ENCODE measurements at regions not wholly inside any gene's neighbourhood (a gene's known extent, or its start where the extent isn't known, plus 50 kb on each side); places are given as distances from the start of the nearest gene placed in this dataset.

DNA sequence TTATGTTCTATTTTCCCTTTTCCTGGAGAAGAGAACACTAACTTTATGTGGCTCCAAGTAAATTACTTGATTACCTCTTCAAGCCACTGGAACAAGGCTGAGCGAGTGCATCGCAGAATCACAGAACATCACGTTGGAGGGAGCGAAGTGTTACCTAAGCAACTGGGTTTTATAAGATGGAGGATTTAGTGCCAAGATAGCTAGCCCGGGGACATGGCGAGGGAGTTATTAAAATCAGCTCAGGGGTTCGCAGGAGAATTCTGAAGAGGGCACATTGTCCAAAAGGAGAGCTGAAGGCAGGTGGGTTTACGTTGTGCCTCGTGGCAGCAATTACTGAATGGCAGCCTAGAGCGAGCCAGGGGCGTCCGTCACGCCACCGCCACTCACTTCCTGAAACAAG lies 563.2 kb upstream of the ADAMTS16 start:
- TF ChIP-seq CTCF (conservative IDR thresholded peaks at IDR 0.05; ENCODE audit: low read depth, low read length) = no peak
- no peaks in the 10 kb centered on the region for H4K20me1 ChIP-seq (ENCODE audit: insufficient read depth)
- no peak overlapping the region for H3K4me2 ChIP-seq

GRCh38 chr5:4579679-4580078 lies 560.5 kb upstream of the ADAMTS16 start:
- no peak overlapping the region for H3K4me2 ChIP-seq
- no peak overlapping the region for H3K4me3 ChIP-seq (IDR thresholded peaks at IDR 0.05; ENCODE audit: insufficient read depth, low read depth, low read length)
- H3K4me1 ChIP-seq (ENCODE audit: low read depth, poor library complexity, severe bottlenecking) = no peaks in the 10 kb centered on the region
- no peaks in the 10 kb centered on the region for H3K79me2 ChIP-seq (ENCODE audit: insufficient read depth, low read depth)
- no peak overlapping the region for H3K9ac ChIP-seq
- TF ChIP-seq CTCF (conservative IDR thresholded peaks at IDR 0.05; ENCODE audit: low read depth, low read length) = no peak
- H3K27me3 ChIP-seq (ENCODE audit: insufficient read depth, low read depth) = no peaks in the 10 kb centered on the region
- no peak overlapping the region for H3K27ac ChIP-seq
- H2AFZ ChIP-seq (ENCODE audit: low read depth) = no peak overlapping the region
- H4K20me1 ChIP-seq (ENCODE audit: insufficient read depth) = no peaks in the 10 kb centered on the region
- H3K36me3 ChIP-seq (ENCODE audit: insufficient read depth) = no peaks in the 10 kb centered on the region

More for the DNA sequence above, 563.2 kb upstream of the ADAMTS16 start:
- Histone ChIP-seq H3K79me2 (ENCODE audit: insufficient read depth, low read depth) (no peaks in the 10 kb centered on the region), H3K36me3 (ENCODE audit: insufficient read depth) (no peaks in the 10 kb centered on the region), H3K27me3 (ENCODE audit: insufficient read depth, low read depth) (no peaks in the 10 kb centered on the region), H3K27ac (no peak overlapping the region), H3K4me1 (ENCODE audit: low read depth, poor library complexity, severe bottlenecking) (no peaks in the 10 kb centered on the region), H3K4me3 (IDR thresholded peaks at IDR 0.05; ENCODE audit: insufficient read depth, low read depth, low read length) (no peak overlapping the region), H2AFZ (ENCODE audit: low read depth) (no peak overlapping the region), H3K9ac (no peak overlapping the region)

- Histone ChIP-seq H4K20me1 (ENCODE audit: insufficient read depth) (no peaks in the 10 kb centered on the region), H3K9ac (no peak overlapping the region), H3K36me3 (ENCODE audit: insufficient read depth) (no peaks in the 10 kb centered on the region), H3K27me3 (ENCODE audit: insufficient read depth, low read depth) (no peaks in the 10 kb centered on the region), H2AFZ (ENCODE audit: low read depth) (no peak overlapping the region), H3K4me2 (no peak overlapping the region), H3K79me2 (ENCODE audit: insufficient read depth, low read depth) (no peaks in the 10 kb centered on the region), H3K4me1 (ENCODE audit: low read depth, poor library complexity, severe bottlenecking) (no peaks in the 10 kb centered on the region), H3K4me3 (IDR thresholded peaks at IDR 0.05; ENCODE audit: insufficient read depth, low read depth, low read length) (no peak overlapping the region), H3K27ac (no peak overlapping the region)
- TF ChIP-seq CTCF (conservative IDR thresholded peaks at IDR 0.05; ENCODE audit: low read depth, low read length) = no peak
Measured at GRCh38 chr5:4580772-4581171, 559.4 kb upstream of the ADAMTS16 start.

DNA sequence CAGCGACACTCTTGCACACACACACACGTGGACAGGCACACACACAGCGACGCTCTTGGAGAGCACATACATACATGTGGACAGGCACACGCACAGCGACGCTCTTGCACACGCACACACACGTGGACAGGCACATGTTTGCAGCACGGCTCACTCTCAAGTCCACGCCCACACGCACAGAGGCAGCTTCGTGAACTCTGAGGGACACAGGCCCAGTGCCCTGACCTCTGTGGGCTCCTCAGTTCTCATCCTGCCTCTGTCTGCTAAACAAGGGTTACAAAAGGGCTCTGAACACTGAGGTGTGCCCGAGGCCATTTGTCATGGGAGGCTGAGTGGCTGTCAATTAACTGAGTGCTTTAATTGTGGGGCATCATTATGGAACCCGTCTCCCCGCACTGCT lies 558.8 kb upstream of the ADAMTS16 start:
- Histone ChIP-seq H3K4me3 (IDR thresholded peaks at IDR 0.05; ENCODE audit: insufficient read depth, low read depth, low read length) (no peak overlapping the region), H4K20me1 (ENCODE audit: insufficient read depth) (no peaks in the 10 kb centered on the region), H3K79me2 (ENCODE audit: insufficient read depth, low read depth) (no peaks in the 10 kb centered on the region), H3K36me3 (ENCODE audit: insufficient read depth) (no peaks in the 10 kb centered on the region), H3K4me2 (no peak overlapping the region), H3K4me1 (ENCODE audit: low read depth, poor library complexity, severe bottlenecking) (no peaks in the 10 kb centered on the region), H3K9ac (no peak overlapping the region), H3K27me3 (ENCODE audit: insufficient read depth, low read depth) (no peaks in the 10 kb centered on the region), H2AFZ (ENCODE audit: low read depth) (no peak overlapping the region), H3K27ac (no peak overlapping the region)
- TF ChIP-seq CTCF (conservative IDR thresholded peaks at IDR 0.05; ENCODE audit: low read depth, low read length) = no peak
